Body of pancreas (tissue), 4 donors: ENCODE measurements at regions not wholly inside any gene's neighbourhood (a gene's known extent, or its start where the extent isn't known, plus 50 kb on each side); places are given as distances from the start of the nearest gene placed in this dataset.
"Not testable (repeated sequence)": the region's sequence is repeated elsewhere in the genome, so short reads cannot be mapped to it uniquely, and the experiment has no call there.

Source experiments
- ATAC-seq: fragments of 150-250 bp; one replicate; pipeline ENCODE4 v1.9.1; 2016
- DNase-seq, 4 donors: peaks; one replicate each; pipeline ENCODE4 v3.0.0-alpha.2; 2019
- H3K27ac ChIP-seq, 4 donors: fragments of 200-600 bp; sonication (generic); 1 replicate in 3 of 4; 2 replicates in 1 of 4; pipeline versions ENCODE4 v1.5.1 to v1.6.1; 2016 to 2019; ENCODE audit warnings: mild to moderate bottlenecking in 1 of 4, mixed read lengths in 1 of 4, moderate library complexity in 1 of 4
- H3K27me3 ChIP-seq, 2 donors: fragments of 200-600 bp; sonication (generic); one replicate each; pipeline ENCODE4 v1.6.0; 2016; ENCODE audit warnings: mild to moderate bottlenecking in 1 of 2
- H3K36me3 ChIP-seq, 2 donors: fragments of 200-600 bp; sonication (generic); replicated peaks in 1 of 2; 2 replicates each; pipeline ENCODE4 v1.5.1; 2016; ENCODE audit warnings: low read depth in 2 of 2; ENCODE audit not compliant: insufficient read depth in 1 of 2
- H3K4me1 ChIP-seq: fragments of 200-600 bp; sonication (generic); one replicate; pipeline ENCODE4 v1.6.0; 2016
- H3K4me3 ChIP-seq, 2 donors: fragments of 200-600 bp; sonication (generic); 1 replicate in 1 of 2; 2 replicates in 1 of 2; pipeline ENCODE4 v1.5.1; 2016 to 2019
- H3K9me3 ChIP-seq, 3 donors: fragments of 200-600 bp; sonication (generic); 1 replicate in 2 of 3; 2 replicates in 1 of 3; pipeline ENCODE4 v1.5.1; 2016
- CTCF ChIP-seq, 7 experiments: fragments of 450-650 bp in 4 of 7; fragments of 200-600 bp in 3 of 7; sonication (generic) in 3 of 7; IDR thresholded peaks; one replicate each; pipeline ENCODE4 v1.5.1; 2016 to 2019; ENCODE audit warnings: antibody characterized with exemption in 7 of 7
- POLR2A ChIP-seq, 3 donors: fragments of 450-650 bp; IDR thresholded peaks; one replicate each; pipeline ENCODE4 v1.6.1; 2016; ENCODE audit warnings: antibody characterized with exemption in 3 of 3, mild to moderate bottlenecking in 2 of 3
- WGBS, 2 donors: methylation state at CpG; one replicate each; pipeline ENCODE4 v1.1.5; 2017; 5-methylcytosine and 5-hydroxymethylcytosine counted together
- intact Hi-C: fragments of 100-400 bp; cut with DNase I; formaldehyde crosslinking; loops from one replicate; pipeline ENCODE4 v1.15.1; 2023

- 33 to 69% methylated on average over 2 of the region's 2 CpGs for WGBS, 2 donors
- ATAC-seq (no peak), DNase-seq (no peak)
- Histone ChIP-seq H3K27me3 (no peaks in the 10 kb centered on the region), H3K36me3 (no peaks in the 10 kb centered on the region), H3K4me3 (no peak overlapping the region), H3K4me1 (no peaks in the 10 kb centered on the region), H3K9me3 (no peaks in the 10 kb centered on the region), H3K27ac (no peak overlapping the region)
- intact Hi-C loops: no loop called here
- no peak for TF ChIP-seq POLR2A (IDR thresholded peaks at IDR 0.05)
- TF ChIP-seq CTCF (IDR thresholded peaks at IDR 0.05): no peak
Measured at GRCh38 chr12:24668563-24668962, 280.3 kb downstream of the BCAT1 start.

GRCh38 chr12:24664161-24664880, 284.6 kb downstream of the BCAT1 start:
- Histone ChIP-seq H3K4me1 (no peaks in the 10 kb centered on the region), H3K9me3 (no peaks in the 10 kb centered on the region), H3K27me3 (no peaks in the 10 kb centered on the region), H3K4me3 (no peak overlapping the region), H3K36me3 (no peaks in the 10 kb centered on the region), H3K27ac (no peak overlapping the region)
- no peak for TF ChIP-seq CTCF (IDR thresholded peaks at IDR 0.05)
- no peak for TF ChIP-seq POLR2A (IDR thresholded peaks at IDR 0.05)
- intact Hi-C loops: no loop called here
- ATAC-seq (no peak), DNase-seq (no peak)
- 70 to 79% methylated on average over 9 of the region's 9 CpGs for WGBS, 2 donors

GRCh38 chr12:24661657-24662096, 287.2 kb downstream of the BCAT1 start:
- H3K27me3 ChIP-seq: no peaks in the 10 kb centered on the region
- DNase-seq (peak in 3 of 4 donors; percentile 11 to 64 (median 16)), ATAC-seq (no peak)
- no peak overlapping the region for H3K4me3 ChIP-seq
- WGBS, 2 donors: 45% methylated on average over 3 to 5 of the region's 5 CpGs
- no peaks in the 10 kb centered on the region for H3K4me1 ChIP-seq
- intact Hi-C loops: no loop called here
- TF ChIP-seq CTCF (IDR thresholded peaks at IDR 0.05): no peak
- TF ChIP-seq POLR2A (IDR thresholded peaks at IDR 0.05): no peak
- no peaks in the 10 kb centered on the region for H3K36me3 ChIP-seq
- H3K9me3 ChIP-seq: no peaks in the 10 kb centered on the region
- no peak overlapping the region for H3K27ac ChIP-seq

GRCh38 chr12:24659016-24659415, 289.9 kb downstream of the BCAT1 start:
- no peak for TF ChIP-seq CTCF (IDR thresholded peaks at IDR 0.05)
- no peak for TF ChIP-seq POLR2A (IDR thresholded peaks at IDR 0.05)
- intact Hi-C loops: no loop called here
- ATAC-seq (no peak), DNase-seq (no peak)
- 86 to 94% methylated on average over 1 of the region's 1 CpG for WGBS, 2 donors
- Histone ChIP-seq H3K9me3 (no peaks in the 10 kb centered on the region), H3K4me3 (no peak overlapping the region), H3K36me3 (no peaks in the 10 kb centered on the region), H3K4me1 (no peaks in the 10 kb centered on the region), H3K27ac (no peak overlapping the region), H3K27me3 (no peaks in the 10 kb centered on the region)

- H3K27me3 ChIP-seq, H3K9me3 ChIP-seq, ATAC-seq, H3K27ac ChIP-seq, H3K4me3 ChIP-seq, H3K4me1 ChIP-seq, intact Hi-C loops, DNase-seq, H3K36me3 ChIP-seq: not testable (repeated sequence)
- WGBS, 2 donors: 64 to 65% methylated on average over 4 of the region's 4 CpGs
Measured at GRCh38 chr12:24654344-24654743, 294.6 kb downstream of the BCAT1 start.
